ENCODE measurements at regions not wholly inside any gene's neighbourhood (a gene's known extent, or its start where the extent isn't known, plus 50 kb on each side); places are given as distances from the start of the nearest gene placed in this dataset.
"Not testable (repeated sequence)": the region's sequence is repeated elsewhere in the genome, so short reads cannot be mapped to it uniquely, and the experiment has no call there.

DNA sequence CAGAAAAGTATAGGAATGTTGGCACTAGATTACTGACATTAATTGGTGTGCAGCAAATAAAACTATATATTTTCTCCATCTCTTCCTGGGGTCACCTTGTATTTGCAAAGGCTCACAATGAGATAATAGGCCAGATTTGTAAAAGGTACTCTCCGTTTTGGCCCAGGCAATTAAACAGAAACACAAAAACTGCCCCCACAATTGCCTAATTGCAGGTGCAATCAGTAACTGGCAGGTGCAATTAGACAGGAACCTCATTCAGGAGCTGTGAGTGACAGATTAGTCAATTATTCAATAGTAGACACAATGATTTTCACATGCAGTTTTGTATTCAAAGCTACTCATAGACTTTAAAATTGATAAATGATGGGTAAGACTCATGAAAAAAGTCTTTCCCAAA lies 451.4 kb upstream of the ID2 start:
- no peak for DNase-seq (ENCODE audit: low read depth)

DNA sequence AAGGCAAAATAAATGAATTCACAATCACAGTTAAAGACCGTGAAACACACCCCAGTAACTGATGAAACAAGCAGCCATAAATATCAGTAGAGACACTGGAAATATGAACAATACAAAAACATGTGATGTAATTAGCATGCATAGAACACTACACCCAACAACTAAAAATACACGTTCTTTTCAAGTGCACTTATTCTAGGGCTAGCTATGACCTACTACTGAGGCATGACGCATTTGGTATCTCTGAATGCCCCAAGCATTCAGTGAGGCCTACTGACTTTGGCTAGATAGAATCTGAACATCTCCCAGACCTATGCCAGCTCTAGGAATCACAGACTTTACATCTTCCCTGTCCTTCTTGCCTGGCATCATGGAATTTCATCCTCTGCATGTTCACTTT lies 450.0 kb upstream of the ID2 start:
- no peak for DNase-seq (ENCODE audit: low read depth)

DNA sequence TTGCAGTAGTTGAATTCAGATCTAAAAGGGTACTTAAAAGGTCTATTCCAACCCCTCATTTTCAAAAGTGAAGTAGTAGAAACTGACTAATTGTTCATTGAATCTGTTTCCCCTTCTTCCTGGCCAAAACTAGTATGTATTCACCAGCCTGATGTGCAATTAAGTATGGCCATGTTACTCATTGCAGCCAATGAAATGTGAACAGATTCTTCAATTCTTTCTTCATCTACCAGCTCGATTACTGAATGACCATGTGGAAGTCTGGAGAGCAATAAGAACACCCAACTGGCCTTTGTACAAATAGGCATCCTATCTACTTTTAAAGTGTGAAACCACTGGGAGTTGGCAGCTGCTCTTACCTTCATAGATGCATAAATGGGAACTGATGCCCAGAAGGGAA lies 449.0 kb upstream of the ID2 start:
- DNase-seq (ENCODE audit: low read depth): no peak

DNA sequence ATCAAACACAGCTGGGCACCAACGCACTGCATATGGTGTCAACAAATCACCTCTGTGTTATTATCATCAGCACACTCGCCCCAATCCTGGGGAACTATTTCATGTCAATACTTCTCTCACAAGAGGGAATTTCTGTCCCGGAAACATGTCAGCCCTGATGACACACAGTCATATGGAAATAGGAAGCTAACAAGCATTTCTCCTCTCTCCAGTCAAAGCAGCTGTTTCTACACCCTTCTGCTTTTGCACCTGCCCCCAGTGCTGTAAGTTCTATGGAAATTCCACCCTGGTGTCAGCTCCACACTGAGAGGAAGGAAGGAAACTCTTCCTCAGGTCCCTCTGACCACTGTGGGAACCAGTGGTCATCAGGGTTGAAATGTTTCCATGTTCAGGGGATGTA lies 447.6 kb upstream of the ID2 start:
- no peak for DNase-seq (ENCODE audit: low read depth)

DNA sequence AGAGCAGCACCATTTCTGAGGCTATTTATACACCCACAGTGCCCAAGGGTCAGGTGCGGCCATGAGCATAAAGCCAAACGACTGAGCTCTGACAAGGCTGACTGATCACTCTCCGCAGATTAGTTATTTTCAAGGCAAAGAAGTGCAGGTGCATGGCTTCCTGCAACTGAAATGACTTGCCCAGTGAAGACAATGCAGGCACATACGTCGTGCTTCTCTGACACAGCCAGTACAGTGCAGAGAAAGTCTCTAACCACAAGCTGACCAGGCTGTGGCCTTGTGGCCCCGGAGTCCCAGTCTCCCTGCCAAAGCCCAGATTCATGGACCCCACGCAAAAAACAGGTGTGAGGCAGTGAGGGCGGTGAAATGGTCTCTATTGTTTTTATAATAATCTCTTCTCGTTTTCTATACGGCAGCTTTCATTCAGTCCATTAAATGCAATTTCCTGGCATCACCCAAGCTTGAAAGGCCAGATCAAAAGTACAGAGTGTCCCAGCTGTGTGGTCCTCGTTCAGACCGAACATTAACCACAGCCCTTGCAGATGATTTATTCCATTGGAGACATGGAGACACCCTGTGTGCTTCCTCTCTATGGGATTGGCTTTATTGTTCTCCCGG lies 447.0 kb upstream of the ID2 start:
- no peak for DNase-seq (ENCODE audit: low read depth)

DNA sequence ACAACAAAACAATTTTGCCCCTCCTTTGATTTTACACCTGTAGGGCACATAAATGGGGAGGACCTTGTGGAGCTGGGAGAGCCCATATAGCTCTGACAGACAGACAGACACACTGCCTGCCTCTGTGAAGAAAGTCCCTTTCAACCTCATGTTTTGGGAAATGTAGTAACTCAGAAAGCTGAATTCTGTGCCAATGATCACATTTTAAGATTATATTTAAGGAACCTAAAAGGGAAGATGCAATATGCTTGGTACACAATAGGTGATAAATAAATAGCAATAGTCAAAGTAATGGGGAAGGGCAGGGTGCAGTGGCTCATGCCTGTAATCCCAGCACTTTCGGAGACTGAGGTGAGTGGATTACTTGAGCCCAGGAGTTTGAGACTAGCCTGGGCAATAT lies 446.4 kb upstream of the ID2 start:
- DNase-seq (ENCODE audit: low read depth): no peak

DNA sequence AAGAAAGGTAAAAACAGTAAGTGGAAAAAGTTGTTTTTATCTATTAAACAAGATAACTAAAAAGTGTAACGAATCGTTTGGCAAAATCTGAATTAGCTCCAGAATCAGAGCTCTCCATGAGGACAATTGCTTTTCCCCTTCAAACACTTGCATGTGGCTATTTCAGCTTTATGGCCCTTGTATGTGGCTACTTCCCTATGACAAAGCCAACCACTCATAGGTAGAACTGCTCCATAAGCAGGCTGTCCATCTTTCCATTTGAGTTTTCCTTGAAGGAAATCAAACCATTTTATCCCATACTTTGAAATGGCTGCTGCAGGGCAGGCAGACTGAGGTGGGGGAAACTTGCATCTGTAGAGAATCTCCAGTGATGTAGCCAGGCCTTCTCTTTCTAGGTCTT lies 445.5 kb upstream of the ID2 start:
- no peak for DNase-seq (ENCODE audit: low read depth)

DNA sequence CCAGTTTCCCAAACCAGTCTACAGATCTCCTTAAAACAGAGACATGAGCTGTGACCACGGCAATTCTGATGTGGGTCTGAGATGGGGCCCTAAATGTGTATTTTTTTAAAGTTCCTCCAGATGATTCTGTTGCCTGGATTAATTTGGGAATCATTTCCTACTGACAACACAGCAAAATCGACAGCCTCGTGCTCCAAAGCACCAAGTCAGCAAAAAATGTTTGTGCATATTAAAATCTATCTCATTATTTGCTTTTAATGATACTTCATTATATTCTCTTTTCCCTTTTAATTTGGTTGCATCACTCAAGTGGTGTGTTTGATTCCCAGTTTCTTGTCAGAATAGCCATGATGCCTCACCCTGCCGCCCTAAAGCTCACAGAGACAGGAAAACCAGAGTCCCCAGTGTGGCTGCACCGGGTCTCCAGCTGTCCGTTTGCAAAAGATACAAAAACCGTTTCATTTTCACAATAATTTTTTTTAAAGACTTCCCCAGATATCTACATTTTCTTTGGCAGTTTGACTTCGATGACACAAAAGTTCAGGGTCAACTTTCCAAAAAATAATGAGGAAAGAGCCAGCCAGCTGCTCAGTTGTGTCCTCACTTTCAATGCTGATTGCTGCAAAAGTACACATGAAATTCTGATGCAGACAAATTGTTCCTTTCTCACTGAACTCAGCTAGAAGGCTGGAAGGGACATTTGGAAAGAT lies 443.2 kb upstream of the ID2 start:
- no peak for DNase-seq (ENCODE audit: low read depth)

DNA sequence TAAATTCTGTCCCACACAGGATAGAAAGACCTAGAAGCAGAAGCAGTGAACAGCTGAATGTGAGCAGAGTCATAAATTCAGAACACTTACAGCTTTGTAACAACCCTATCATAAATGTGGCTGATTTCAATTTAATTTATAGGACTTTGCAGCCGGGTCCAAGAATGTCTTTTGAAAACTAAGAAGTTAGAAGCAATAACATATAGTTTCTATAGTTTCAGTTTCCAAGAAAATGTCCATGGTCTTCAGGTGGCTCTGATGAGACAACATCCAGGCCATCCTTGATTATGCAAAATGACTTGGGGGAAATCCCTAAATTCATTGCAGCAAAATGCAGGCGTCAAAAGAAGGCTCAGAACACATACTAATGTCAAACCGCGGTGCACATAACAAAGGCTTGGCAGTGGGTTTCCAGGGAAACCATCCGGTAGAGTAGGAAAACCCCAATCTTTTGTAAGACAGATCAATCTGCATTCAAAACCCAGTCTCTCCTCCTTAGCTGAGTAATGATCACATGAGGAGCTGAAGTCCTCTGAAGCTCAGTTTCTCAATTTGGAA lies 442.2 kb upstream of the ID2 start:
- no peak for DNase-seq (ENCODE audit: low read depth)

DNA sequence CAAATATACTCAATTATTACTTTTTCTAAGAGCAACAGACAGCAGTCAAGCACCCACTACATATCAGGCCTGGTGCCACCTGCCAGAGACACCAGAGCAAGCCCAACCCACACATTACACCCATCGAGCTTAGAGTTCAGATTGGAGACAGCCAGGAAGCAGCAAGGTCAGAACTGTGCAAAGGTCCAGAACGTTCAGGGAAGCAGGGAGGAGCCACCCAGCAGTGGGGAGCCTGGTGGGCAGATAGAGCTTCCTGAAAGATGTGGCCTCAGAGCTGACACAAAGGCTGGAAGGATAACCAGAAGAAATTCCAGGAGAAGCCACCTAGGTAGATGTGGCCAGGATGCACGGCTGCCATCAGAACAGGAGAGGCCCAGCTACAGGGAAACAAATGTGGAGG lies 440.5 kb upstream of the ID2 start:
- DNase-seq (ENCODE audit: low read depth): no peak

DNA sequence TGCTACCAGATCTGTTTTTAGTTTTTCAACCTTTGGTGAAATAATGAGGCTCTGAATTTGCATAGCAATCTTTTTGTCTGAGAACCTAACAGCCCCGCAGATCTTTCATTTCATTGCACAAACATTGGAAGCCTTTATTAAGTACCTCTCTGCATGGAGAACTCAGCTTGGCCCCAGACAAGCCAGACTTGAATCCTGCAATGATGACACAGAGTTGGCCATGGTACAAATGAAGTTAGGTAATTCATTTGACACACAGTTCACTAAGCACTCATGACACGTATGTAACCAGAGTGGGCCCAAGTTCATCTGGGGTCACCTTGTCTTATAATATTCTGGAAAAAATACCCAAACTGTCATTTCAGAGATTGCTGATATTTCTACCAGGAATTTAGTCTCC lies 439.1 kb upstream of the ID2 start:
- no peak for DNase-seq (ENCODE audit: low read depth)

DNA sequence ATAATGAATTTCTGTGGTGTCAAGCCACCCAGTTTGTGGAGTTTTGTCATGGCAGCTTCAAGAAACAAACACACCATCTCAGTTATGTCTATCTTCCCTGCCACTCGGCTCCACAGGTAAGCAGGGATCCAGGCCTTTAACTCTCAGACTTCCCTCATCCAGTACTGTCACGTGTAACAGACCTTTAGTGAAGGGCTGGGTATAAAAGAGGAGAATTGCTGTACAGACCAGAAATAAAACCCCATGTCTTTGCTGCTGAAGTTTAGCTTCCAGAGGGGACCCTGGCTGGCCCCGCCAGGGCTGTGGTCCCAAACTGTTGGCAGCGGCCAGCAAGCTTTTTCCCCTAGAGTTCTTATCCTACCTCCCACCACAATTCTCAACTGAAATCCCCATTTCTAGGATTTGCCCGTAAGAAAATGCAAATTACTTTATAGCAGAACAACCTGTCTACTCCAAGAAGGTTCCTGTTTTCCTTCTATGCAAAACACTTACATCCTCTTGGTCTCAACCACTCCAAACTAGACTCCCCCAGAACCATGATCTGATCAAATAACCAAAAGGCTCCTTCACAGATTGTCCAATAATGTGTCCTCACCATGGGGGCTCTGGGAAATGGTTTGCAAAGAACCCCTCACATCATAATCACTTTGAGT lies 438.0 kb upstream of the ID2 start:
- DNase-seq (ENCODE audit: low read depth): no peak

DNA sequence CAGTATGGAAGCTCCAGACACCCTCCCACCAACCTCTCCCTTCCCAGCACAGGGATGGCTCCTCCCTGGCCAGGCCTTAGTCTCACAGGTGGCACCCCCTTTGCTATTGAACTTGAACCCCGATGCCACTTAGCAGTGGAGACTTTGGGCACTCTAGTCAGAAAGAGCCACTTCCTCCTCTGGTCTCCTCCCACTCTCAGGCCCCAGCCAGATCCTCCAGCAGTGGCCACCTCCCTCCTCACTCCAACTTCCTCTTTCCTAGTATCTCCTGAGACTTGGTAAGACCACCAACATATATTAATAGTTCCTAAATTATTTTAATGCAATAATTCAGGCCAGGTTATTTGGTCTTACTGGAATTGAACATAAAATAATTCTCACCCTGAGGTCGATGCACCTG lies 437.2 kb upstream of the ID2 start:
- no peak for DNase-seq (ENCODE audit: low read depth)

DNA sequence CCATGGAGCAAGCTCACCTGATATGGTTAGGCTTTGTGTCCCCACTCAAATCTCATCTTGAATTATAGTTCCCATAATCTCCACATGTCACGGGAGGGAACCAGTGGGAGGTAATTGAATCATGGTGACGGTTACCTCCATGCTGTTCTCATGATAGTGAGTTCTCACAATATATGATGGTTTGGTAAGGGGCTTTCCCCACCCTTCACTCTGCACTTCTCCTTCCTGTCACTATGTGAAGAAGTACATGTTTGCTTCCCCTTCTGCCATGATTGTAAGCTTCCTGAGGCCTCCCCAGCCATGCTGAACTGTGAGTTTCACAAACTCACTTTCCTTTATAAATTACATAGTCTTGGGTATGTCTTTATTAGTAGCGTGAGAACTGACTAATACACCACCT lies 435.7 kb upstream of the ID2 start:
- DNase-seq (ENCODE audit: low read depth): no peak

DNA sequence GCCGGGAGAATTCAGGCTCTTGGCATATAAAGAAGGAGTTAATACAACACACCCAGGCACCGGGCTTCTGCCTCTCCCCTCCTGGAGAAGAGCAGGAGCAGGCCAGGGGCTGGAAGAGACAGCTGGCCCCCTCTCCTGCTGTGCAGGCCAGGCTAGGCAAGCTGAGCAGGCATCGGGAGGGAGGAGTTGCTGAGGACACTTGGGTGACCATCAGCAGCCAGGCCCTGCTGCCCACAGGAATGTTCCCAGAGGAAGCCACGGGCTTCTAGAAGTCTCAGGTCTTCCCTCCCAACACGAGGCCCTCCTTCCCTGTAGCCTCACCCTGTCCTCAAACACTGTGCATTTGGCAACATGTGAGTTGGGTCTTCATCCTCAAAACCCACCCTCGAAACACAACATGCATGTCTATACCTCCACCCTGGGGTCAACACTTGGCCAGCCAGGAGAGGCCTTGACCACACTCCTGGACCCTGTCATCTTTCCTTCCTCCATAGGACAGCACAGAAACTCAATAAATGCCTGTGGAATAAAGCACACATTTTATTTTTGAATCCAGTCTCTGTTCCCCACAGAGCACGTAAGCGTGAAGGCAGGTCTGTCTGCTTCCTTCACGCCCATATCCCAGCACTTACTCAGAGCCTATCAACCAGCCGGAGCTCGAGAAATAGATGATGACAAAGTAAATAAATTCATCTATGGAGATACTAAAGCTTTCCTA lies 433.8 kb upstream of the ID2 start:
- DNase-seq (ENCODE audit: low read depth): peak; percentile 49

DNA sequence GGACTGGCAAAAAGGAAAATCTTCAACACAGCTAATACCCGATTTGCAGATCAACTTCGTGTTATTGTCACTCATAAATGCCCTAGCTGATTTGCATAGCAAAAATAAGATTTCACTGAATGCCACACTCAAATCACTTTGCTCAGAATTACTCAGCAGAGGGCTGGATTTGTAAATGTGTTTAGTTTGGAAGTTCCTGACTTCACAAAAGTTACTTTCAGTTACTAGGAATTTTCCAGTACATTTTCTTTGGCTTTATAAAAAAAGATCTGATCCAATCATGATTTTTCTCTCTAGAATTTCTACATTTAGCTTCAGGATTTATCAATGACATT lies 433.3 kb upstream of the ID2 start:
- DNase-seq (ENCODE audit: low read depth): no peak

DNA sequence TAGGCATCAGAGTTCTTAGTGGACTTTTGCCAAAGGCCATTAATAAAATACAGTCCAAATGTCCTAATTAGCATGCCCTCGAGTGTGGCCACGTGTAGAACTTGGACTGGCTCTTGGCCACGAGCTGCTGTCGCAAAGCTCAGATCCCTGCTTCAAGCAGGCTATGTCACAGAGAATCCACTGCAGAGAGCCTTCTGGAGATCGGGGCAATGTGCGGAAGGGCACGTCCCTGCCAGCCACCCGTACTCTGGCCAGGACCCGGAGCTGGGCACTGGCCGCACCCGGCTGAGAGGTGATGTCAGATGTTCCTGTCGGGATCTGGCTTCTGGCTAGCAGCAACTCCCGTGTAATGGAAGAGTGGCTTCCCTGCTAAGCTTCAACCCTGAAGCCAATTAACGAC lies 432.7 kb upstream of the ID2 start:
- DNase-seq (ENCODE audit: low read depth): peak; percentile 25

DNA sequence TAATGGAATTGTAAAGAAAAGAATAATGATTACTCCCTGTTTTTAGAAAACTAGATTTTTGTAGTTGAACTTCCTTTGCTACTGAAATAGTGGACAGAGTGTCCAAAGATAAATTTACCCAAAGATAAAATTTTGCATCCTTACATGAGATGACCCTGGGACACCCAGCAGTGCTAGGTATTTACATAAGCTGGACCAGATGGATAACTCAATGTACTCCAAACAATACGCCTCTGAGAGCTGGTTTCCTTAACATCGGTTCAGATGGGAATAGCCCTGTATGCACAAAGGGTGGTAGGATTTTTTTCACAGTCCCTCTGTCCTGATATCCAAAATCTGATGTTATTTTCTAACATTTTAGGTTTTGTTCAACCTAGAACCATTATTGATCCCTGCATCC lies 432.1 kb upstream of the ID2 start:
- DNase-seq (ENCODE audit: low read depth): no peak

DNA sequence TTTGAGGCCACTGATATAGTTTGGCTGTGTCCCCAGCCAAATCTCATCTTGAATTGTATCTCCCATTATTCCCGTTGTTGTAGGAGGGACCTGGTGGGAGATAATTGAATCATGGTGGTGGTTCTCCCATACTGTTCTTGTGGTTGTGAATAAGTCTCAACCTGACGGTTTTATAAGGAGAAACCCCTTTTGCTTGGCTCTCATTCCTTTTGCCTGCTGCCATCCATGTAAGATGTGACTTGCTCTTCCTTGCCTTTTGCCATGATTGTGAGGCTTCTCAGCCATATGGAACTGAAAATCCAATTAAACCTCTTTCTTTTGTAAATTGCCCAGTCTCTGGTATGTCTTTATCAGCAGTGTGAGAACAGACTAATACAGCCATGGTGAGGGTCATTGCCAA lies 431.6 kb upstream of the ID2 start:
- DNase-seq (ENCODE audit: low read depth): not testable (repeated sequence)

DNA sequence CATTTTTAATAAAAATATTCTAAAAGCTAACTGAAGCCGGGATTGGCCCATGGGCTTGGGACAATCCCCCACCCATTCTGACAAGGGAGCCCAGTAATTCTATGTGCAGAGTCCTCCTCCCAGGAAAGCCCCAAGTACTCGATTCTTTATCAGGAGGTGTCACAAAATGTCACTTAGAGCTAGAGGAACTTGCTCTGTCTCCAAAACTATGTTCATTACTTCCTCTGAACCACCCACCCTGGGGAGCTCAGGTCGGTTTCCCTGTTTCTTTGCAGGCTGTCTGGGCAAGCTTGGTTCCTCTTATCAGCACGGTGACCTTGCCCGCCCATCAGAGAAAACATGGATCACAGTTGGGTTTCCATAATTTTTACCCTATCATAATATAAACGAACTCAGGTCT lies 430.6 kb upstream of the ID2 start:
- DNase-seq (ENCODE audit: low read depth): no peak

DNA sequence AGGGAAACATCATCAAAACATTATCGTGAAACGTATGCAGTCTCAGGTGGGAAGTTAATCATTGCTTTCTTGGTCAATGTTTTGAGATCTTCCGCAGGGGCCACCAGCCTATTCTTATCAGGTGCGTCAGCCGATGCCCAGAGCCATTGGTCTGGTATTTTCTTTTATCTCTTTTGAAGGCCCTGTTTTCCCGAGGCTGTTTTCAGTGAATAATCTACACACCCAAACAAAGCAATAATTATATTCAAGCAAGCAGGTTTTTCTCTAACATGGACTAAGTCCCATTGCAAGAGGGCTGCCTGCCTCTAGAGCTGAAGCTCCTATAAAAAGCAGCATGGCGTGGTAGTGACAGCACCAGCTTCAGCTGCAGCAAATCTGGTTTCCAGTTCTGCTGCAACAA lies 430.0 kb upstream of the ID2 start:
- no peak for DNase-seq (ENCODE audit: low read depth)

DNA sequence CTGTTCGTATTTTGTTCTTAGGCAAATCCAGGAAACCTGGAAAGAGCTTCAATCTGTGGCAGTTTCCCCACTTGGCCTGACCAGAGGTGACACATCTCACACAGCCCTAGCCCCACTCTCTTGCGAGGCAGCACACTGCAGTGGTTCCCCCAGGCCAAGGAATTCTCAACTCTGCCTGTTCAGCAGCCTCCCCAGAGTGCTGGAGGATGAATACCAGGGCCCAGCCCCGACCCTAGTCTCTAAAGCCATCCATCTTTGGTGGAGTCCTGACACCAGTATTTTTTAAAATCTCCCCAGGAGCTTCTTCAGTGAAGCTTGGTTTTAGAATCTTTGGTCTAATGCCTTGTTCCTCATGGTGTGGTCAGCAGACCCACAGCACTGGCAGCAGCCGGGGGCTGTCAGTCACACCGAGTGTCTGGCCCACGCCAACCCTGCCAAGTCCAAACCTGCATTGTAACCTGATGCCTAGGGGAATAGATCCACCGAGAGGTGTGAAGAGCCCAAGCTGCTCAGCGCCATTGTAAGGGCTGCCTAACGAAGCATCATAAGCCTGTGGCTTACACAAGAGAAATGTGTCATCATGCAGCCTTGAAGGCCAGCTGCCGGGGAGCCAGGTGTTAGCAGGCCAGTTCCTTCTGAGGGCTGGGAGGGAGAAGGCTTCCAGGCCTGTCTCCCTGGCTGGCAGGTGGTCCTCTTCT lies 428.7 kb upstream of the ID2 start:
- peak; percentile 13 for DNase-seq (ENCODE audit: low read depth)

Data from RPMI7951 (cell line).